HFFc6 (cell line): ENCODE measurements at regions not wholly inside any gene's neighbourhood (a gene's known extent, or its start where the extent isn't known, plus 50 kb on each side); places are given as distances from the start of the nearest gene placed in this dataset.

Source experiments
- DNase-seq: peaks from one replicate; pipeline ENCODE4 v3.0.0-alpha.2; 2018
- H3K27ac Mint-ChIP-seq: 2 replicates; pipeline ENCODE4 v1.8.0; 2020; ENCODE audit warnings: mild to moderate bottlenecking, mixed read lengths
- H3K27me3 Mint-ChIP-seq: 2 replicates; pipeline ENCODE4 v1.8.0; 2021; ENCODE audit warnings: mild to moderate bottlenecking, moderate library complexity, mixed read lengths; ENCODE audit not compliant: insufficient read depth
- H3K36me3 Mint-ChIP-seq: 2 replicates; pipeline ENCODE4 v1.8.0; 2021; ENCODE audit warnings: low read depth, mixed read lengths
- H3K4me1 Mint-ChIP-seq: 2 replicates; pipeline ENCODE4 v1.8.0; 2020; ENCODE audit warnings: low read depth, mixed read lengths
- H3K4me3 Mint-ChIP-seq: 2 replicates; pipeline ENCODE4 v1.8.0; 2020; ENCODE audit warnings: mild to moderate bottlenecking, moderate library complexity, mixed read lengths
- H3K9me3 Mint-ChIP-seq: 2 replicates; pipeline ENCODE4 v1.8.0; 2020; ENCODE audit warnings: mild to moderate bottlenecking, mixed read lengths
- CTCF ChIP-seq: fragments of 200-600 bp; sonication (generic); IDR thresholded peaks from 2 replicates; pipeline ENCODE4 v1.5.0; 2021; ENCODE audit warnings: antibody characterized with exemption, mild to moderate bottlenecking

- DNase-seq: no peak
- peaks cover 5% of the 10 kb centered on the region; the same call in 1 of the 2 replicates for H3K36me3 Mint-ChIP-seq
- no peaks in the 10 kb centered on the region for H3K27me3 Mint-ChIP-seq
- no peak for TF ChIP-seq CTCF
- no peak overlapping the region for H3K4me3 Mint-ChIP-seq
- peaks cover 40% of the 10 kb centered on the region for H3K4me1 Mint-ChIP-seq
- no peaks in the 10 kb centered on the region for H3K9me3 Mint-ChIP-seq
- H3K27ac Mint-ChIP-seq: no peak overlapping the region
These were observed 238.2 kb upstream of the RBMS1 start for GRCh38 chr2:160731856-160732255.

GRCh38 chr2:160735696-160736095 lies 242.1 kb upstream of the RBMS1 start:
- H3K4me1 Mint-ChIP-seq: peaks cover 55% of the 10 kb centered on the region
- H3K27me3 Mint-ChIP-seq: no peaks in the 10 kb centered on the region
- no peaks in the 10 kb centered on the region for H3K9me3 Mint-ChIP-seq
- peaks cover 5% of the 10 kb centered on the region; the same call in 1 of the 2 replicates for H3K36me3 Mint-ChIP-seq
- no peak overlapping the region; the same call in 1 of the 2 replicates for H3K4me3 Mint-ChIP-seq
- DNase-seq: no peak
- H3K27ac Mint-ChIP-seq: peak overlapping the region; percentile 84
- no peak for TF ChIP-seq CTCF

- DNase-seq: peak; percentile 59
- peak overlapping the region; percentile 84 for H3K27ac Mint-ChIP-seq
These were observed 242.8 kb upstream of the RBMS1 start for GRCh38 chr2:160736148-160737028.

GRCh38 chr2:160737247-160737646 lies 243.6 kb upstream of the RBMS1 start:
- H3K4me1 Mint-ChIP-seq: peaks cover 63% of the 10 kb centered on the region
- H3K4me3 Mint-ChIP-seq: peak overlapping the region; percentile 67; the same call in 1 of the 2 replicates
- peaks cover 5% of the 10 kb centered on the region; the same call in 1 of the 2 replicates for H3K36me3 Mint-ChIP-seq
- H3K27ac Mint-ChIP-seq: peak overlapping the region; percentile 84; the same call in 1 of the 2 replicates
- no peak for TF ChIP-seq CTCF
- H3K27me3 Mint-ChIP-seq: no peaks in the 10 kb centered on the region
- no peaks in the 10 kb centered on the region for H3K9me3 Mint-ChIP-seq
- DNase-seq: no peak

More at GRCh38 chr2:160736148-160737028, 242.8 kb upstream of the RBMS1 start:
- Mint-ChIP-seq H3K36me3 (peaks cover 5% of the 10 kb centered on the region; the same call in 1 of the 2 replicates), H3K4me3 (peak overlapping the region; percentile 67), H3K9me3 (no peaks in the 10 kb centered on the region), H3K4me1 (peaks cover 55% of the 10 kb centered on the region), H3K27me3 (no peaks in the 10 kb centered on the region)
- no peak for TF ChIP-seq CTCF

GRCh38 chr2:160741271-160741670 lies 247.7 kb upstream of the RBMS1 start:
- DNase-seq: no peak
- Mint-ChIP-seq H3K36me3 (0 out of 2 replicates have a peak, but pooled peaks cover 2% of the 10 kb centered on the region), H3K27ac (no peak overlapping the region), H3K9me3 (no peaks in the 10 kb centered on the region), H3K27me3 (no peaks in the 10 kb centered on the region), H3K4me3 (no peak overlapping the region), H3K4me1 (peaks cover 59% of the 10 kb centered on the region)
- no peak for TF ChIP-seq CTCF
